ENCODE measurements at regions not wholly inside any gene's neighbourhood (a gene's known extent, or its start where the extent isn't known, plus 50 kb on each side); places are given as distances from the start of the nearest gene placed in this dataset.

DNA sequence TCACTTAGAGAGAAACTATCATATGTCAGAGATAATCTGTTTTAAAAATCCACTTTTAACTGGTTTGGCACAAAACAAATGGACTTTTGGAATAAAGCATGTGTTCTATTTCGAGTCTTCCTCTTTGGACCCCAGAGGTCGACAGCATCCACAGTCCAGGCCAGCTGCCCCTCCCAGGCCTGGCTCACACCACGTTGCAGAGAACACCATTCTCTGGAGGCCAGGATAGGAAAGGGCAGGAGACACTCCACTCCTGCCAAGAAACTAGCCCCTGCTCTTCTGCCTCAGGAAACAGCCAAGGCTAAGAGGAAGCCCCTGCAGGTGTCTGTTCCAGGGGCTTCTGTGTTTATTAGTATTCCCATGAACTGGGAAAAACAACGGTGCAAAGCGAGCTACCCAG is 456.6 kb upstream of the ID2 start:
- DNase-seq, result no peak
- Mint-ChIP-seq H3K9me3 (ENCODE audit: unreplicated experiment) (peaks cover 1% of the 10 kb centered on the region), H3K36me3 (ENCODE audit: unreplicated experiment) (no peaks in the 10 kb centered on the region), H3K4me1 (ENCODE audit: low read depth, unreplicated experiment) (no peaks in the 10 kb centered on the region), H3K27me3 (ENCODE audit: unreplicated experiment) (peaks cover 2% of the 10 kb centered on the region), H3K27ac (ENCODE audit: unreplicated experiment) (no peak overlapping the region), H3K4me3 (ENCODE audit: unreplicated experiment) (no peak overlapping the region)
- TF ChIP-seq, protein P1, sequence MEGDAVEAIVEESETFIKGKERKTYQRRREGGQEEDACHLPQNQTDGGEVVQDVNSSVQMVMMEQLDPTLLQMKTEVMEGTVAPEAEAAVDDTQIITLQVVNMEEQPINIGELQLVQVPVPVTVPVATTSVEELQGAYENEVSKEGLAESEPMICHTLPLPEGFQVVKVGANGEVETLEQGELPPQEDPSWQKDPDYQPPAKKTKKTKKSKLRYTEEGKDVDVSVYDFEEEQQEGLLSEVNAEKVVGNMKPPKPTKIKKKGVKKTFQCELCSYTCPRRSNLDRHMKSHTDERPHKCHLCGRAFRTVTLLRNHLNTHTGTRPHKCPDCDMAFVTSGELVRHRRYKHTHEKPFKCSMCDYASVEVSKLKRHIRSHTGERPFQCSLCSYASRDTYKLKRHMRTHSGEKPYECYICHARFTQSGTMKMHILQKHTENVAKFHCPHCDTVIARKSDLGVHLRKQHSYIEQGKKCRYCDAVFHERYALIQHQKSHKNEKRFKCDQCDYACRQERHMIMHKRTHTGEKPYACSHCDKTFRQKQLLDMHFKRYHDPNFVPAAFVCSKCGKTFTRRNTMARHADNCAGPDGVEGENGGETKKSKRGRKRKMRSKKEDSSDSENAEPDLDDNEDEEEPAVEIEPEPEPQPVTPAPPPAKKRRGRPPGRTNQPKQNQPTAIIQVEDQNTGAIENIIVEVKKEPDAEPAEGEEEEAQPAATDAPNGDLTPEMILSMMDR (IDR thresholded peaks at IDR 0.05; ENCODE audit: partially characterized antibody, unreplicated experiment), result no peak

DNA sequence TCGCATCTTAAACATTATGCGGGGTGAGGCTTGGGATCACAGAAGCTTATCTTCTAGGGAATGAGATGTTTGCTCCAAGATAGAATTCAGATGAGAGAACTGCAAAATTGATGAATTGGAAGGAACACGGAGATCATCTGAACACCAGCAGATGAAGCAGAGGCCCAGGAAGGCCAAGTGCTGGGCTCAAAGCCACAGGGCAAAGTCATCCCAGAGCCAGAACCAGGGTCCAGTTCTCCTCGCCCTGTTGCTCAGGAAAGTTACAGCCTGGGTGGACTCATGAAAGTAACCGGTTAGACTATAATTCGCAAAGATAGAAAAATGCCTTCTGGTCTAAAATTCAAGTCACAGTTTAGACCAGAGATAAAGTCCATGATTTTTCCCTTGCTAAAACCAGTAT is 456.1 kb upstream of the ID2 start:
- Mint-ChIP-seq H3K27ac (ENCODE audit: unreplicated experiment) (no peak overlapping the region), H3K27me3 (ENCODE audit: unreplicated experiment) (peaks cover 2% of the 10 kb centered on the region), H3K9me3 (ENCODE audit: unreplicated experiment) (peaks cover 1% of the 10 kb centered on the region), H3K4me3 (ENCODE audit: unreplicated experiment) (no peak overlapping the region), H3K36me3 (ENCODE audit: unreplicated experiment) (no peaks in the 10 kb centered on the region), H3K4me1 (ENCODE audit: low read depth, unreplicated experiment) (no peaks in the 10 kb centered on the region)
- TF ChIP-seq, protein P1 (IDR thresholded peaks at IDR 0.05; ENCODE audit: partially characterized antibody, unreplicated experiment), result no peak
- no peak for DNase-seq

DNA sequence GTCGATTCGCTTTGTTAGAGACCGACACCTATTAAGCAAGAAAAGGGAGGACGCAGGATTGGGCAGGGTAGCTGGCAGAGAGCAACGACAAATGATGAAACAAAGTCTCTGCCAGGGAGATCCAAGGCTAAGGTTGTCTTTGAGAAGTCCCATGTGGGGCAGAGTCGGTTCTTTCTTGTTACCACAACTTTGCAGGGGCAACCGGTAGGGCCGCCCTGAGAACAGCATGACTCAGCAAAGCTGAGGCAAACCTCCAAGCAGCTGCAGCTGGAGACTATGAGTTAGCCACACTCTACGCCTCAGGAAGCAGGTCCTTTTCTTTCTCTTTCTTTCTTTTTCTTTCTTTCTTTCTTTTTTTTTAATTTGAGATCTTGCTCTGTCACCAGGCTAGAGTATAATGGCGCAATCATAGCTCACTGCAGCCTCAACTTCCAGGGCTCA is 452.3 kb upstream of the ID2 start:
- H3K4me1 Mint-ChIP-seq (ENCODE audit: low read depth, unreplicated experiment), result no peaks in the 10 kb centered on the region
- no peak for DNase-seq
- H3K27me3 Mint-ChIP-seq (ENCODE audit: unreplicated experiment), result no peaks in the 10 kb centered on the region
- peaks cover 1% of the 10 kb centered on the region for H3K9me3 Mint-ChIP-seq (ENCODE audit: unreplicated experiment)
- no peak overlapping the region for H3K4me3 Mint-ChIP-seq (ENCODE audit: unreplicated experiment)
- H3K36me3 Mint-ChIP-seq (ENCODE audit: unreplicated experiment), result no peaks in the 10 kb centered on the region
- H3K27ac Mint-ChIP-seq (ENCODE audit: unreplicated experiment), result no peak overlapping the region
- TF ChIP-seq, protein P1 (IDR thresholded peaks at IDR 0.05; ENCODE audit: partially characterized antibody, unreplicated experiment), result no peak

DNA sequence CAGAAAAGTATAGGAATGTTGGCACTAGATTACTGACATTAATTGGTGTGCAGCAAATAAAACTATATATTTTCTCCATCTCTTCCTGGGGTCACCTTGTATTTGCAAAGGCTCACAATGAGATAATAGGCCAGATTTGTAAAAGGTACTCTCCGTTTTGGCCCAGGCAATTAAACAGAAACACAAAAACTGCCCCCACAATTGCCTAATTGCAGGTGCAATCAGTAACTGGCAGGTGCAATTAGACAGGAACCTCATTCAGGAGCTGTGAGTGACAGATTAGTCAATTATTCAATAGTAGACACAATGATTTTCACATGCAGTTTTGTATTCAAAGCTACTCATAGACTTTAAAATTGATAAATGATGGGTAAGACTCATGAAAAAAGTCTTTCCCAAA is 451.4 kb upstream of the ID2 start:
- H3K9me3 Mint-ChIP-seq (ENCODE audit: unreplicated experiment), result no peaks in the 10 kb centered on the region
- H3K36me3 Mint-ChIP-seq (ENCODE audit: unreplicated experiment), result no peaks in the 10 kb centered on the region
- TF ChIP-seq, protein P1 (IDR thresholded peaks at IDR 0.05; ENCODE audit: partially characterized antibody, unreplicated experiment), result no peak
- DNase-seq, result no peak
- H3K4me3 Mint-ChIP-seq (ENCODE audit: unreplicated experiment), result no peak overlapping the region
- H3K27me3 Mint-ChIP-seq (ENCODE audit: unreplicated experiment), result no peaks in the 10 kb centered on the region
- no peaks in the 10 kb centered on the region for H3K4me1 Mint-ChIP-seq (ENCODE audit: low read depth, unreplicated experiment)
- H3K27ac Mint-ChIP-seq (ENCODE audit: unreplicated experiment), result no peak overlapping the region

DNA sequence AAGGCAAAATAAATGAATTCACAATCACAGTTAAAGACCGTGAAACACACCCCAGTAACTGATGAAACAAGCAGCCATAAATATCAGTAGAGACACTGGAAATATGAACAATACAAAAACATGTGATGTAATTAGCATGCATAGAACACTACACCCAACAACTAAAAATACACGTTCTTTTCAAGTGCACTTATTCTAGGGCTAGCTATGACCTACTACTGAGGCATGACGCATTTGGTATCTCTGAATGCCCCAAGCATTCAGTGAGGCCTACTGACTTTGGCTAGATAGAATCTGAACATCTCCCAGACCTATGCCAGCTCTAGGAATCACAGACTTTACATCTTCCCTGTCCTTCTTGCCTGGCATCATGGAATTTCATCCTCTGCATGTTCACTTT is 450.0 kb upstream of the ID2 start:
- H3K36me3 Mint-ChIP-seq (ENCODE audit: unreplicated experiment), result no peaks in the 10 kb centered on the region

More for the DNA sequence above, 450.0 kb upstream of the ID2 start:
- Mint-ChIP-seq H3K27ac (ENCODE audit: unreplicated experiment) (no peak overlapping the region), H3K9me3 (ENCODE audit: unreplicated experiment) (no peaks in the 10 kb centered on the region), H3K4me1 (ENCODE audit: low read depth, unreplicated experiment) (no peaks in the 10 kb centered on the region), H3K4me3 (ENCODE audit: unreplicated experiment) (no peak overlapping the region), H3K27me3 (ENCODE audit: unreplicated experiment) (no peaks in the 10 kb centered on the region)
- DNase-seq, result no peak
- TF ChIP-seq, protein P1 (IDR thresholded peaks at IDR 0.05; ENCODE audit: partially characterized antibody, unreplicated experiment), result no peak
